ENCODE measurements at regions not wholly inside any gene's neighbourhood (a gene's known extent, or its start where the extent isn't known, plus 50 kb on each side); places are given as distances from the start of the nearest gene placed in this dataset.

DNA sequence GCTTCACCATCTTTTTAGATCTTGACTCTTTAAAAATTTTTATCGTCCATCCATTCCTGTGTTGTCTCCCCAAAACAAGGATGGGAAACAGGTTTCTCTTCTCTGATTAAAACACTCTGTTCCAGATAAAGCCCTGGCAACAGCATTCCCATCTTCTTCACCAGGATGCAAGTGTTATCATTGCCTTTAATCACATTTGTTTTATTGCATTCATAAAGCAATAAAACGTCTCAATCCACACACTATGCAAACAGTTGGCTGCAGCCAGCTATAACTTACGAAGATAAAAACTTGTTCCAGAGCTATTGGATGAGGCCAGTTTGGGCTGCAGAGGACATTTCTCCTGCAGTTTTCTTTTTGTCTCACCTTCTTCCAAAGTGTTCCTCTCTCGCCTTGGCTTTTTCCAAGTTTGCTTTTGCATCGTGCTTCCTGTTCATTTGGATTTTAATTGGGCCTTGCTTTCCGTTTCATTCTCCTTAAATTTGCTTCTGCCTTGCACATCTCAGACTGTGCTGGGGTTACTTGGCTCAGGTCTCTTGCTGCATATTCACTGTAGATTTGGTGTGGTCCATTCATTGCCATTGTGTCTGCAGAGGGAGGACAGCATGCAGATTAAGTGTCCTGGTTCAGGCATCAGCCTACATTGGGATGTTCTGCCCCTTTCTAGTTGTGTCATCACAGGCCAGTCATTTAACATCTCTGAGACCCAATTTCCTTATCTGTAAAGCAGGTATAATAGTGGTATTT lies 136.5 kb upstream of the LIFR start:
- no peak overlapping the region for H3K4me2 ChIP-seq (ENCODE audit: insufficient read depth in 1 of 2, low read depth in 2 of 2, low read length in 2 of 2)
- H3K36me3 ChIP-seq (ENCODE audit: control insufficient read depth in 2 of 4, insufficient read depth in 4 of 4, low read length in 3 of 4) = no peaks in the 10 kb centered on the region
- H3K4ac ChIP-seq (replicated peaks; ENCODE audit: insufficient read length, low read depth, low read length) = no peak overlapping the region
- no peak overlapping the region for H2BK5ac ChIP-seq (ENCODE audit: low read depth, low read length)
- H3K23me2 ChIP-seq (ENCODE audit: low read depth, low read length) = no peaks in the 10 kb centered on the region
- no peak overlapping the region for H2BK12ac ChIP-seq (ENCODE audit: low read depth, low read length)
- ChIA-PET CTCF (ENCODE audit: partially characterized antibody) (interaction anchor here (0.6 to 1.3 kb wide), 4 partner anchors 19 to 624 kb away, joined by 3 to 4 read pairs (median 3); no protein-coding TSS in a partner anchor), POLR2A (ENCODE audit: partially characterized antibody) (no interaction called here)
- H4K91ac ChIP-seq (replicated peaks; ENCODE audit: insufficient read length, low read length) = no peak overlapping the region
- H2BK20ac ChIP-seq (ENCODE audit: low read length) = no peak overlapping the region
- no peaks in the 10 kb centered on the region for H3K27me3 ChIP-seq (replicated peaks in 1 of 4; ENCODE audit: control insufficient read depth in 3 of 4, extremely low read depth in 1 of 4, insufficient read depth in 3 of 4, low read length in 3 of 4)
- 91% methylated on average over 6 of the region's 6 CpGs; no CpG with 5 or more reads in 1 of the 2 experiments for WGBS, 2 experiments (ENCODE audit: extremely low coverage in 1 of 2, insufficient coverage in 1 of 2, insufficient read length in 1 of 2, insufficient replicate concordance in 2 of 2, low coverage in 1 of 2, low lambda C conversion rate in 2 of 2, missing lambda C conversion rate in 1 of 2)
- H3K23ac ChIP-seq (ENCODE audit: insufficient read length) = no peak overlapping the region
- no peaks in the 10 kb centered on the region for H3K79me1 ChIP-seq (ENCODE audit: low read depth, low read length)
- H3K4me3 ChIP-seq (ENCODE audit: extremely low read depth in 1 of 4, insufficient read depth in 2 of 4, low read depth in 3 of 4, low read length in 4 of 4) = no peak overlapping the region
- H2BK120ac ChIP-seq (replicated peaks; ENCODE audit: low read depth, low read length) = no peak overlapping the region
- no peak overlapping the region for H3K14ac ChIP-seq (ENCODE audit: insufficient read length)
- H3K79me2 ChIP-seq (ENCODE audit: control insufficient read depth in 1 of 2, insufficient read depth in 2 of 2, low read length in 2 of 2) = no peaks in the 10 kb centered on the region
- no peak overlapping the region for H4K8ac ChIP-seq (ENCODE audit: extremely low read depth, insufficient read depth, low read length)
- no peak overlapping the region for H2AK5ac ChIP-seq (ENCODE audit: low read depth, low read length)
- H3K9me3 ChIP-seq (ENCODE audit: insufficient read depth in 2 of 2, low read depth in 1 of 2, low read length in 1 of 2) = no peaks in the 10 kb centered on the region
- no peaks in the 10 kb centered on the region for H4K20me1 ChIP-seq (replicated peaks in 1 of 2; ENCODE audit: control insufficient read depth in 1 of 2, insufficient read depth in 2 of 2, low read length in 2 of 2)
- no peaks in the 10 kb centered on the region for H3K4me1 ChIP-seq (replicated peaks in 1 of 4; ENCODE audit: control insufficient read depth in 3 of 4, insufficient read depth in 4 of 4, low read length in 3 of 4)
- H2BK15ac ChIP-seq (ENCODE audit: low read length) = no peak overlapping the region
- no peak overlapping the region for H3K27ac ChIP-seq (ENCODE audit: low read depth, low read length)
- H4K5ac ChIP-seq (ENCODE audit: insufficient read length, low read depth, low read length) = no peak overlapping the region
- no peak for FAIRE-seq
- DNase-seq (ENCODE audit: low read depth in 1 of 2, low spot score in 2 of 2) = no peak
- no peak overlapping the region for H2AFZ ChIP-seq (ENCODE audit: low read length)
- H3K56ac ChIP-seq (replicated peaks; ENCODE audit: insufficient read length, low read depth, low read length) = no peak overlapping the region
- H3K18ac ChIP-seq (ENCODE audit: extremely low read depth, low read length) = no peak overlapping the region
- no peak overlapping the region for H3K9ac ChIP-seq (replicated peaks in 1 of 4; ENCODE audit: extremely low read depth in 1 of 4, low read depth in 3 of 4, low read length in 3 of 4)
- no peak for TF ChIP-seq GABPA (IDR thresholded peaks at IDR 0.05; ENCODE audit: borderline replicate concordance, insufficient read depth, low read length)
- no peak for TF ChIP-seq CEBPB (IDR thresholded peaks at IDR 0.05; ENCODE audit: low read depth, low read length)
- TF ChIP-seq RNF2 (IDR thresholded peaks at IDR 0.05; ENCODE audit: borderline replicate concordance, low read depth, low read length, missing control alignments, poor library complexity, severe bottlenecking) = no peak
- no peak for TF ChIP-seq RXRA (IDR thresholded peaks at IDR 0.05; ENCODE audit: insufficient read depth, low read depth, low read length)
- no peak for TF ChIP-seq SIN3A (conservative IDR thresholded peaks at IDR 0.05 in 1 of 2, IDR thresholded peaks at IDR 0.05 in 1 of 2; ENCODE audit: low read depth in 1 of 2, low read length in 2 of 2)
- TF ChIP-seq SRF (IDR thresholded peaks at IDR 0.05; ENCODE audit: low read depth, low read length) = no peak
- TF ChIP-seq FOSL1 (IDR thresholded peaks at IDR 0.05; ENCODE audit: insufficient read depth, low read depth, low read length) = no peak
- TF ChIP-seq MAFK (IDR thresholded peaks at IDR 0.05; ENCODE audit: low read depth, low read length) = no peak
- TF ChIP-seq CREB1 (IDR thresholded peaks at IDR 0.05) = no peak
- no peak for TF ChIP-seq EZH2 (IDR thresholded peaks at IDR 0.05; ENCODE audit: low read depth, low read length, severe bottlenecking)
- no peak for TF ChIP-seq JUN (IDR thresholded peaks at IDR 0.05; ENCODE audit: low read depth, low read length)
- TF ChIP-seq JUND (IDR thresholded peaks at IDR 0.05; ENCODE audit: low read length) = no peak
- no peak for TF ChIP-seq BACH1 (IDR thresholded peaks at IDR 0.05; ENCODE audit: low read length)
- TF ChIP-seq HDAC6 (IDR thresholded peaks at IDR 0.05; ENCODE audit: low read depth, low read length) = no peak

All from H1 (cell line).